AML-193 (cell line): ENCODE measurements at regions not wholly inside any gene's neighbourhood (a gene's known extent, or its start where the extent isn't known, plus 50 kb on each side); places are given as distances from the start of the nearest gene placed in this dataset.
"Not testable (repeated sequence)": the region's sequence is repeated elsewhere in the genome, so short reads cannot be mapped to it uniquely, and the experiment has no call there.

Experiments
- DNase-seq, 2 experiments: peaks; one replicate each; lab custom pipeline; 2025; lab: John Stamatoyannopoulos, UW

- DNase-seq, result no peak
Observed at GRCh38 chr6:26175033-26175427, 87.8 kb downstream of the HFE start.

GRCh38 chr6:26175428-26176181 is 88.4 kb downstream of the HFE start:
- DNase-seq, result peak; percentile 65 to 72

- DNase-seq, result no peak
Observed at GRCh38 chr6:26179675-26180074, 92.4 kb downstream of the HFE start.

GRCh38 chr6:26180346-26180745 is 93.1 kb downstream of the HFE start:
- no peak for DNase-seq

- no peak for DNase-seq
Observed at GRCh38 chr6:26183237-26183580, 96.0 kb downstream of the HFE start.

GRCh38 chr6:26183581-26184366 is 96.5 kb downstream of the HFE start:
- DNase-seq, result no peak

GRCh38 chr6:26184367-26184891 is 97.2 kb downstream of the HFE start:
- DNase-seq, result no peak

GRCh38 chr6:26185004-26185403 is 97.8 kb downstream of the HFE start:
- no peak for DNase-seq

GRCh38 chr6:26185802-26186201 is 98.6 kb downstream of the HFE start:
- no peak for DNase-seq

- DNase-seq, result no peak
Observed at GRCh38 chr6:26186652-26187051, 99.4 kb downstream of the HFE start.

- DNase-seq, result no peak
Observed at GRCh38 chr6:26187292-26187691, 100.1 kb downstream of the HFE start.

GRCh38 chr6:26187981-26188635 is 100.9 kb downstream of the HFE start:
- DNase-seq, result no peak

GRCh38 chr6:26191512-26191911 is 104.3 kb downstream of the HFE start:
- not testable (repeated sequence) for DNase-seq

GRCh38 chr6:26193467-26194328 is 106.5 kb downstream of the HFE start:
- DNase-seq, result no peak

- no peak for DNase-seq
Observed at GRCh38 chr6:26194329-26194701, 107.1 kb downstream of the HFE start.

- no peak for DNase-seq
Observed at GRCh38 chr6:26194816-26195375, 107.7 kb downstream of the HFE start.

- no peak for DNase-seq
Observed at GRCh38 chr6:26195376-26195923, 108.2 kb downstream of the HFE start.

- no peak for DNase-seq
Observed at GRCh38 chr6:26195924-26196845, 109.0 kb downstream of the HFE start.

- DNase-seq, result no peak
Observed at GRCh38 chr6:26196846-26197635, 109.8 kb downstream of the HFE start.

- no peak for DNase-seq
Observed at GRCh38 chr6:26197636-26197932, 110.4 kb downstream of the HFE start.
